ENCODE measurements at regions not wholly inside any gene's neighbourhood (a gene's known extent, or its start where the extent isn't known, plus 50 kb on each side); places are given as distances from the start of the nearest gene placed in this dataset.

DNA sequence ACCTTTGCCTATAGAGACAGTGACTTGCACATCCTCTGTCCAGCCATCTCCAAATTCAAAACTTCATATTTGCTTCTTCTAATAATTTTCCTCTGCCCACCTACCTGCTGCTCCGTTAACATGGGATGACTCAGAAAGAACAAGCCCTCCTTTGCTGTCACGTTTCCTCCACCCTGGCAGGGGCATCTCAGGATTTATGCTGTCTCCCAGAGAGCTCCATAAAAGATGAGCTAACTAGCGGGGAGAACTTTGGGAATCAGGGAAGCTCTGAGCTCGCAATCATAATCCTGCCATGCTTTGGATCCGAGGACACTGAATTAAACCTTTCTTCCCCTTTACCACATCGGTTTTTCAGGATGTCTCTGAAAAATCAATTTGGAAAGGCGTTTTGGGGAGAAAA is 78.4 kb upstream of the FSTL4 start:
- Histone ChIP-seq H2BK20ac (ENCODE audit: low read length) (no peak overlapping the region), H3K9ac (replicated peaks in 1 of 4; ENCODE audit: extremely low read depth in 1 of 4, low read depth in 3 of 4, low read length in 3 of 4) (no peak overlapping the region), H3K36me3 (ENCODE audit: control insufficient read depth in 2 of 4, insufficient read depth in 4 of 4, low read length in 3 of 4) (no peaks in the 10 kb centered on the region), H3K56ac (replicated peaks; ENCODE audit: insufficient read length, low read depth, low read length) (no peak overlapping the region), H3K4me1 (replicated peaks in 1 of 4; ENCODE audit: control insufficient read depth in 3 of 4, insufficient read depth in 4 of 4, low read length in 3 of 4) (no peaks in the 10 kb centered on the region), H4K20me1 (replicated peaks in 1 of 2; ENCODE audit: control insufficient read depth in 1 of 2, insufficient read depth in 2 of 2, low read length in 2 of 2) (peaks cover 0 to 2% of the 10 kb centered on the region in 2 experiments), H3K18ac (ENCODE audit: extremely low read depth, low read length) (no peak overlapping the region), H3K27me3 (replicated peaks in 1 of 4; ENCODE audit: control insufficient read depth in 3 of 4, extremely low read depth in 1 of 4, insufficient read depth in 3 of 4, low read length in 3 of 4) (no peaks in the 10 kb centered on the region), H3K4me3 (ENCODE audit: extremely low read depth in 1 of 4, insufficient read depth in 2 of 4, low read depth in 3 of 4, low read length in 4 of 4) (no peak overlapping the region), H3K23me2 (ENCODE audit: low read depth, low read length) (no peaks in the 10 kb centered on the region), H2BK12ac (ENCODE audit: low read depth, low read length) (no peak overlapping the region), H4K8ac (ENCODE audit: extremely low read depth, insufficient read depth, low read length) (no peak overlapping the region), H2BK5ac (ENCODE audit: low read depth, low read length) (no peak overlapping the region), H2AFZ (ENCODE audit: low read length) (no peak overlapping the region), H4K91ac (replicated peaks; ENCODE audit: insufficient read length, low read length) (no peak overlapping the region), H3K27ac (ENCODE audit: low read depth, low read length) (no peak overlapping the region), H4K5ac (ENCODE audit: insufficient read length, low read depth, low read length) (no peak overlapping the region), H2BK120ac (replicated peaks; ENCODE audit: low read depth, low read length) (no peak overlapping the region), H2AK5ac (ENCODE audit: low read depth, low read length) (no peak overlapping the region), H3K9me3 (ENCODE audit: insufficient read depth in 2 of 2, low read depth in 1 of 2, low read length in 1 of 2) (no peaks in the 10 kb centered on the region), H3K14ac (ENCODE audit: insufficient read length) (no peak overlapping the region), H3K79me1 (ENCODE audit: low read depth, low read length) (no peaks in the 10 kb centered on the region), H3K4me2 (ENCODE audit: insufficient read depth in 1 of 2, low read depth in 2 of 2, low read length in 2 of 2) (no peak overlapping the region), H3K79me2 (ENCODE audit: control insufficient read depth in 1 of 2, insufficient read depth in 2 of 2, low read length in 2 of 2) (no peaks in the 10 kb centered on the region), H2BK15ac (ENCODE audit: low read length) (no peak overlapping the region), H3K4ac (replicated peaks; ENCODE audit: insufficient read length, low read depth, low read length) (no peak overlapping the region), H3K23ac (ENCODE audit: insufficient read length) (no peak overlapping the region)
- 83% methylated on average over 7 of the region's 7 CpGs; no CpG with 5 or more reads in 1 of the 2 experiments for WGBS, 2 experiments (ENCODE audit: extremely low coverage in 1 of 2, insufficient coverage in 1 of 2, insufficient read length in 1 of 2, insufficient replicate concordance in 2 of 2, low coverage in 1 of 2, low lambda C conversion rate in 2 of 2, missing lambda C conversion rate in 1 of 2)
- ChIA-PET CTCF (ENCODE audit: partially characterized antibody) (interaction anchor here (1.1 kb wide), 1 partner anchor 81 kb away, joined by 3 read pairs; no protein-coding TSS in a partner anchor), POLR2A (ENCODE audit: partially characterized antibody) (no interaction called here)
- FAIRE-seq (no peak), DNase-seq (ENCODE audit: low read depth in 1 of 2, low spot score in 2 of 2) (no peak)
- no peak for TF ChIP-seq CEBPB (IDR thresholded peaks at IDR 0.05; ENCODE audit: low read depth, low read length)
- TF ChIP-seq, protein P1, sequence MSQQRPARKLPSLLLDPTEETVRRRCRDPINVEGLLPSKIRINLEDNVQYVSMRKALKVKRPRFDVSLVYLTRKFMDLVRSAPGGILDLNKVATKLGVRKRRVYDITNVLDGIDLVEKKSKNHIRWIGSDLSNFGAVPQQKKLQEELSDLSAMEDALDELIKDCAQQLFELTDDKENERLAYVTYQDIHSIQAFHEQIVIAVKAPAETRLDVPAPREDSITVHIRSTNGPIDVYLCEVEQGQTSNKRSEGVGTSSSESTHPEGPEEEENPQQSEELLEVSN (IDR thresholded peaks at IDR 0.05): no peak
- TF ChIP-seq SIN3A (conservative IDR thresholded peaks at IDR 0.05 in 1 of 2, IDR thresholded peaks at IDR 0.05 in 1 of 2; ENCODE audit: low read depth in 1 of 2, low read length in 2 of 2): no peak
- TF ChIP-seq RXRA (IDR thresholded peaks at IDR 0.05; ENCODE audit: insufficient read depth, low read depth, low read length): no peak
- TF ChIP-seq, protein P2, sequence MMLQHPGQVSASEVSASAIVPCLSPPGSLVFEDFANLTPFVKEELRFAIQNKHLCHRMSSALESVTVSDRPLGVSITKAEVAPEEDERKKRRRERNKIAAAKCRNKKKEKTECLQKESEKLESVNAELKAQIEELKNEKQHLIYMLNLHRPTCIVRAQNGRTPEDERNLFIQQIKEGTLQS (IDR thresholded peaks at IDR 0.05; ENCODE audit: insufficient read depth, low read depth, low read length): no peak
- TF ChIP-seq SP1 (IDR thresholded peaks at IDR 0.05; ENCODE audit: low read depth, low read length): no peak
- no peak for TF ChIP-seq PHF8 (conservative IDR thresholded peaks at IDR 0.05; ENCODE audit: low read depth, low read length)
- no peak for TF ChIP-seq HDAC2 (IDR thresholded peaks at IDR 0.05; ENCODE audit: borderline replicate concordance in 1 of 2, low read depth in 2 of 2, low read length in 2 of 2)
